ENCODE measurements at regions not wholly inside any gene's neighbourhood (a gene's known extent, or its start where the extent isn't known, plus 50 kb on each side); places are given as distances from the start of the nearest gene placed in this dataset.

DNA sequence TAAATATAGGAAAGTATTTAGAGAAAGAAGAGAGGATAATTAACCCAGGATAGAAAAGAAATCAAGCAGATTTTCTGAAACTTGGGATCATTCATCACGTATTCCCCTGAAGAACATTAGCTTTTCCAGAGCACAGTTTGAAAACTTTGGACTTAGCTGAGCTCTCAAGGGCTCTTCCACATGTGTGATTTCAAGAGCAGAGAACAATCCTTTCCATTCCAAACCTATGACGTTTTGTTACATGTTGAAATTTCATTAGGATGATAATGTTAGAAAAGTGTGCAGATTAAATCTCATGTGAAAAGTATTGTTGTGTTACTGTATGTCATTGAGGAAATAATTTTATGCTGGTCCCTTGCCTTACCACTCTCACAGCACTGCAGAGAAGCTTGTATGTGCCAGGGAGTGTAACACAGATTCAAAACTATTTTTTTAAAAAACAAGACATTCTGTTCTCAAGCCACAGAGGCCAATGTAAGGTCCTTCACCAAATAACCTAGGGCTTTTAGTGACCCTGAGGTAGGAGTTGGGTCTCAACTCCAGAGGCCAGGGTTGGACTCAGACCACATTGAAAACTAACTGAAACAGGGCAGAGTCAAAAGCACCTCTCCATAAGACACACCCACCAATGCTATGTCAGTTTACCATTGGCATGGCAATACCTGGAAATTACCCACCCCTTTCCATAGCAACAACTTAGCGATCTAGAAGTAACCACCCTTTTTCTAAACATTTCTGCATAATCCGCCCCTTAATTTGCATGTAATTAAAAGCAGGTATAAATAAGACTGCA, 141.3 kb downstream of the ANXA5 start (continued):
- TF ChIP-seq BRD9 (IDR thresholded peaks at IDR 0.05; ENCODE audit: low read depth, partially characterized antibody): no peak
- TF ChIP-seq TCFL5 (CRISPR knock-in tag; conservative IDR thresholded peaks at IDR 0.05): no peak
- no peak for TF ChIP-seq CREB1 (IDR thresholded peaks at IDR 0.05)
- no peak for TF ChIP-seq CREB1 (CRISPR knock-in tag; IDR thresholded peaks at IDR 0.05)

DNA sequence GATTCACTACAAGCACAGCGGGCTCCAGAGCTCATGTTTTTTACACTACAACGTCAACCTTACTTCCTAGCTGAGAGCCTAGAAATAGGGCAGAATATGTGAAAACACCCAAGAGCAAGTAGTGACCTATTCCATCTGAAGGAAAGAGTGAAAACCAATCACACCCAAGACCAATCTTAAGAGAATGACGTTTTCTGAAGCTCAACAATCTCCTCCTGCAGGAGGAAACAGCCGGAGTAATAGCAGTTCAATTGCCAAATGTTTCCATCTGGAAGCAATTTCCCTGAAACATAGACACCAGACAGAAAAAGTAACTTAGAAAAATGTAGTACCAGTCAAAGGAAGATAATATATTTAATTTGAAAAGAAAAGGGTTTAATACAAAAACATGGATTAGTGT, 142.4 kb downstream of the ANXA5 start:
- FAIRE-seq (no peak), ATAC-seq (no peak), DNase-seq (ENCODE audit: extremely low read depth in 1 of 4, low spot score in 3 of 4) (no peak)
- Histone ChIP-seq H3K4me3 (no peak overlapping the region), H3K4me2 (ENCODE audit: insufficient read depth, low read length) (no peak overlapping the region), H3K4me1 (replicated peaks in 1 of 2; ENCODE audit: control insufficient read depth in 2 of 2, insufficient read depth in 2 of 2, low read length in 2 of 2) (no peaks in the 10 kb centered on the region), H2AFZ (ENCODE audit: low read depth, low read length) (no peak overlapping the region), H3K27me3 (ENCODE audit: control insufficient read depth in 2 of 2, insufficient read depth in 2 of 2, low read length in 2 of 2) (no peaks in the 10 kb centered on the region), H3K9ac (ENCODE audit: insufficient read depth in 1 of 2, low read depth in 2 of 2, low read length in 2 of 2) (no peak overlapping the region), H3K36me3 (ENCODE audit: control insufficient read depth, insufficient read depth, low read length) (no peaks in the 10 kb centered on the region), H3K9me3 (replicated peaks; ENCODE audit: control insufficient read depth, insufficient read depth, low read depth, low read length) (no peaks in the 10 kb centered on the region), H3K79me2 (ENCODE audit: control insufficient read depth, insufficient read depth, low read length) (no peaks in the 10 kb centered on the region), H3K9me1 (ENCODE audit: control insufficient read depth, insufficient read depth, low read length) (no peaks in the 10 kb centered on the region), H3K27ac (ENCODE audit: extremely low read depth, low read depth, low read length) (no peak overlapping the region), H4K20me1 (replicated peaks; ENCODE audit: control insufficient read depth, insufficient read depth, low read length) (no peaks in the 10 kb centered on the region)
- ChIA-PET CTCF (ENCODE audit: low intra/inter-chr PET ratio) (no interaction called here), POLR2A (interaction anchor here (0.5 kb wide), 1 partner anchor 150 kb away, joined by 3 read pairs; no protein-coding TSS in a partner anchor)
- 0% methylated on average over 4 of the region's 4 CpGs for WGBS (ENCODE audit: insufficient coverage, low coverage, missing lambda C conversion rate)
- intact Hi-C loops (cut with micrococcal nuclease) (no loop called here), in situ Hi-C loops (cut with MboI) (no loop called here)
- BruUV-seq (replicated peaks): no TSS peak
- no peak for TF ChIP-seq CCNT2 (IDR thresholded peaks at IDR 0.05; ENCODE audit: borderline replicate concordance, extremely low read depth, insufficient read length, low read depth, low read length)
- no peak for TF ChIP-seq SRF (CRISPR knock-in tag; IDR thresholded peaks at IDR 0.05)
- no peak for TF ChIP-seq EP300 (IDR thresholded peaks at IDR 0.05; ENCODE audit: low read length)
- TF ChIP-seq TEAD4 (IDR thresholded peaks at IDR 0.05; ENCODE audit: low read length): no peak
- no peak for TF ChIP-seq TEAD4 (CRISPR knock-in tag; IDR thresholded peaks at IDR 0.05; ENCODE audit: borderline replicate concordance)
- TF ChIP-seq, protein P1, sequence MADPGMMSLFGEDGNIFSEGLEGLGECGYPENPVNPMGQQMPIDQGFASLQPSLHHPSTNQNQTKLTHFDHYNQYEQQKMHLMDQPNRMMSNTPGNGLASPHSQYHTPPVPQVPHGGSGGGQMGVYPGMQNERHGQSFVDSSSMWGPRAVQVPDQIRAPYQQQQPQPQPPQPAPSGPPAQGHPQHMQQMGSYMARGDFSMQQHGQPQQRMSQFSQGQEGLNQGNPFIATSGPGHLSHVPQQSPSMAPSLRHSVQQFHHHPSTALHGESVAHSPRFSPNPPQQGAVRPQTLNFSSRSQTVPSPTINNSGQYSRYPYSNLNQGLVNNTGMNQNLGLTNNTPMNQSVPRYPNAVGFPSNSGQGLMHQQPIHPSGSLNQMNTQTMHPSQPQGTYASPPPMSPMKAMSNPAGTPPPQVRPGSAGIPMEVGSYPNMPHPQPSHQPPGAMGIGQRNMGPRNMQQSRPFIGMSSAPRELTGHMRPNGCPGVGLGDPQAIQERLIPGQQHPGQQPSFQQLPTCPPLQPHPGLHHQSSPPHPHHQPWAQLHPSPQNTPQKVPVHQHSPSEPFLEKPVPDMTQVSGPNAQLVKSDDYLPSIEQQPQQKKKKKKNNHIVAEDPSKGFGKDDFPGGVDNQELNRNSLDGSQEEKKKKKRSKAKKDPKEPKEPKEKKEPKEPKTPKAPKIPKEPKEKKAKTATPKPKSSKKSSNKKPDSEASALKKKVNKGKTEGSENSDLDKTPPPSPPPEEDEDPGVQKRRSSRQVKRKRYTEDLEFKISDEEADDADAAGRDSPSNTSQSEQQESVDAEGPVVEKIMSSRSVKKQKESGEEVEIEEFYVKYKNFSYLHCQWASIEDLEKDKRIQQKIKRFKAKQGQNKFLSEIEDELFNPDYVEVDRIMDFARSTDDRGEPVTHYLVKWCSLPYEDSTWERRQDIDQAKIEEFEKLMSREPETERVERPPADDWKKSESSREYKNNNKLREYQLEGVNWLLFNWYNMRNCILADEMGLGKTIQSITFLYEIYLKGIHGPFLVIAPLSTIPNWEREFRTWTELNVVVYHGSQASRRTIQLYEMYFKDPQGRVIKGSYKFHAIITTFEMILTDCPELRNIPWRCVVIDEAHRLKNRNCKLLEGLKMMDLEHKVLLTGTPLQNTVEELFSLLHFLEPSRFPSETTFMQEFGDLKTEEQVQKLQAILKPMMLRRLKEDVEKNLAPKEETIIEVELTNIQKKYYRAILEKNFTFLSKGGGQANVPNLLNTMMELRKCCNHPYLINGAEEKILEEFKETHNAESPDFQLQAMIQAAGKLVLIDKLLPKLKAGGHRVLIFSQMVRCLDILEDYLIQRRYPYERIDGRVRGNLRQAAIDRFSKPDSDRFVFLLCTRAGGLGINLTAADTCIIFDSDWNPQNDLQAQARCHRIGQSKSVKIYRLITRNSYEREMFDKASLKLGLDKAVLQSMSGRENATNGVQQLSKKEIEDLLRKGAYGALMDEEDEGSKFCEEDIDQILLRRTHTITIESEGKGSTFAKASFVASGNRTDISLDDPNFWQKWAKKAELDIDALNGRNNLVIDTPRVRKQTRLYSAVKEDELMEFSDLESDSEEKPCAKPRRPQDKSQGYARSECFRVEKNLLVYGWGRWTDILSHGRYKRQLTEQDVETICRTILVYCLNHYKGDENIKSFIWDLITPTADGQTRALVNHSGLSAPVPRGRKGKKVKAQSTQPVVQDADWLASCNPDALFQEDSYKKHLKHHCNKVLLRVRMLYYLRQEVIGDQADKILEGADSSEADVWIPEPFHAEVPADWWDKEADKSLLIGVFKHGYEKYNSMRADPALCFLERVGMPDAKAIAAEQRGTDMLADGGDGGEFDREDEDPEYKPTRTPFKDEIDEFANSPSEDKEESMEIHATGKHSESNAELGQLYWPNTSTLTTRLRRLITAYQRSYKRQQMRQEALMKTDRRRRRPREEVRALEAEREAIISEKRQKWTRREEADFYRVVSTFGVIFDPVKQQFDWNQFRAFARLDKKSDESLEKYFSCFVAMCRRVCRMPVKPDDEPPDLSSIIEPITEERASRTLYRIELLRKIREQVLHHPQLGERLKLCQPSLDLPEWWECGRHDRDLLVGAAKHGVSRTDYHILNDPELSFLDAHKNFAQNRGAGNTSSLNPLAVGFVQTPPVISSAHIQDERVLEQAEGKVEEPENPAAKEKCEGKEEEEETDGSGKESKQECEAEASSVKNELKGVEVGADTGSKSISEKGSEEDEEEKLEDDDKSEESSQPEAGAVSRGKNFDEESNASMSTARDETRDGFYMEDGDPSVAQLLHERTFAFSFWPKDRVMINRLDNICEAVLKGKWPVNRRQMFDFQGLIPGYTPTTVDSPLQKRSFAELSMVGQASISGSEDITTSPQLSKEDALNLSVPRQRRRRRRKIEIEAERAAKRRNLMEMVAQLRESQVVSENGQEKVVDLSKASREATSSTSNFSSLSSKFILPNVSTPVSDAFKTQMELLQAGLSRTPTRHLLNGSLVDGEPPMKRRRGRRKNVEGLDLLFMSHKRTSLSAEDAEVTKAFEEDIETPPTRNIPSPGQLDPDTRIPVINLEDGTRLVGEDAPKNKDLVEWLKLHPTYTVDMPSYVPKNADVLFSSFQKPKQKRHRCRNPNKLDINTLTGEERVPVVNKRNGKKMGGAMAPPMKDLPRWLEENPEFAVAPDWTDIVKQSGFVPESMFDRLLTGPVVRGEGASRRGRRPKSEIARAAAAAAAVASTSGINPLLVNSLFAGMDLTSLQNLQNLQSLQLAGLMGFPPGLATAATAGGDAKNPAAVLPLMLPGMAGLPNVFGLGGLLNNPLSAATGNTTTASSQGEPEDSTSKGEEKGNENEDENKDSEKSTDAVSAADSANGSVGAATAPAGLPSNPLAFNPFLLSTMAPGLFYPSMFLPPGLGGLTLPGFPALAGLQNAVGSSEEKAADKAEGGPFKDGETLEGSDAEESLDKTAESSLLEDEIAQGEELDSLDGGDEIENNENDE (IDR thresholded peaks at IDR 0.05; ENCODE audit: low read depth, low read length): no peak

Measured in K562 (cell line).